Tongue (tissue), 1 donor: ENCODE measurements at regions not wholly inside any gene's neighbourhood (a gene's known extent, or its start where the extent isn't known, plus 50 kb on each side); places are given as distances from the start of the nearest gene placed in this dataset.

ENCODE experiments used
- DNase-seq: peaks from one replicate; pipeline ENCODE4 v3.0.0-alpha.2; 2015

GRCh38 chr3:124496061-124496460, 234.2 kb upstream of the UMPS start:
- DNase-seq: no peak

GRCh38 chr3:124497487-124497886, 232.8 kb upstream of the UMPS start:
- no peak for DNase-seq

GRCh38 chr3:124498891-124499290, 231.4 kb upstream of the UMPS start:
- no peak for DNase-seq

- DNase-seq: peak; percentile 21
These were observed 225.8 kb upstream of the UMPS start for GRCh38 chr3:124504332-124505059.

- DNase-seq: no peak
These were observed 220.4 kb upstream of the UMPS start for GRCh38 chr3:124509884-124510283.

- no peak for DNase-seq
These were observed 220.0 kb upstream of the UMPS start for GRCh38 chr3:124510290-124510689.

- DNase-seq: no peak
These were observed 217.2 kb upstream of the UMPS start for GRCh38 chr3:124512881-124513609.

- DNase-seq: no peak
These were observed 216.6 kb upstream of the UMPS start for GRCh38 chr3:124513610-124513997.

- DNase-seq: no peak
These were observed 215.6 kb upstream of the UMPS start for GRCh38 chr3:124514683-124515082.

- no peak for DNase-seq
These were observed 213.9 kb upstream of the UMPS start for GRCh38 chr3:124516333-124516732.

GRCh38 chr3:124517306-124517705, 212.9 kb upstream of the UMPS start:
- DNase-seq: peak; percentile 18

- no peak for DNase-seq
These were observed 211.9 kb upstream of the UMPS start for GRCh38 chr3:124518350-124518749.

- no peak for DNase-seq
These were observed 210.6 kb upstream of the UMPS start for GRCh38 chr3:124519591-124520194.

- no peak for DNase-seq
These were observed 209.3 kb upstream of the UMPS start for GRCh38 chr3:124520970-124521369.

GRCh38 chr3:124522082-124522625, 208.1 kb upstream of the UMPS start:
- no peak for DNase-seq

GRCh38 chr3:124526601-124527000, 203.7 kb upstream of the UMPS start:
- no peak for DNase-seq

- DNase-seq: peak; percentile 4
These were observed 200.3 kb upstream of the UMPS start for GRCh38 chr3:124529826-124530571.

- no peak for DNase-seq
These were observed 199.3 kb upstream of the UMPS start for GRCh38 chr3:124530916-124531315.

GRCh38 chr3:124532071-124532470, 198.2 kb upstream of the UMPS start:
- DNase-seq: no peak

- no peak for DNase-seq
These were observed 194.9 kb upstream of the UMPS start for GRCh38 chr3:124535306-124535705.

- no peak for DNase-seq
These were observed 189.6 kb upstream of the UMPS start for GRCh38 chr3:124540550-124541211.
